Osteocyte (in vitro differentiated cells): ENCODE measurements at regions not wholly inside any gene's neighbourhood (a gene's known extent, or its start where the extent isn't known, plus 50 kb on each side); places are given as distances from the start of the nearest gene placed in this dataset.

Source experiments
- DNase-seq: peaks from one replicate; pipeline ENCODE4 v3.0.0; 2021; ENCODE audit warnings: mixed read lengths; ENCODE audit not compliant: unreplicated experiment; ENCODE audit errors: extremely low spot score
- H3K27ac Mint-ChIP-seq: one replicate; pipeline ENCODE4 v1.8.0; 2021; ENCODE audit warnings: mild to moderate bottlenecking, mixed read lengths; ENCODE audit not compliant: unreplicated experiment
- H3K27me3 Mint-ChIP-seq: one replicate; pipeline ENCODE4 v1.8.0; 2021; ENCODE audit warnings: mixed read lengths; ENCODE audit not compliant: unreplicated experiment
- H3K36me3 Mint-ChIP-seq: one replicate; pipeline ENCODE4 v1.8.0; 2021; ENCODE audit warnings: mixed read lengths; ENCODE audit not compliant: unreplicated experiment
- H3K4me1 Mint-ChIP-seq: one replicate; pipeline ENCODE4 v1.8.0; 2021; ENCODE audit warnings: mixed read lengths; ENCODE audit not compliant: unreplicated experiment
- H3K4me3 Mint-ChIP-seq: one replicate; pipeline ENCODE4 v1.8.0; 2021; ENCODE audit warnings: mild to moderate bottlenecking, moderate library complexity, mixed read lengths; ENCODE audit not compliant: unreplicated experiment
- H3K9me3 Mint-ChIP-seq: one replicate; pipeline ENCODE4 v1.8.0; 2021; ENCODE audit warnings: mixed read lengths; ENCODE audit not compliant: unreplicated experiment
- CTCF ChIP-seq: fragments of 200-600 bp; sonication (generic); IDR thresholded peaks from 2 replicates; pipeline ENCODE4 v1.5.0; 2021; ENCODE audit warnings: antibody characterized with exemption, mild to moderate bottlenecking, moderate library complexity

GRCh38 chr5:171623551-171624097 lies 162.0 kb upstream of the SMIM23 start:
- DNase-seq: no peak
- no peaks in the 10 kb centered on the region for H3K36me3 Mint-ChIP-seq
- H3K27ac Mint-ChIP-seq: no peak overlapping the region
- no peak overlapping the region for H3K4me3 Mint-ChIP-seq
- H3K4me1 Mint-ChIP-seq: no peaks in the 10 kb centered on the region
- no peaks in the 10 kb centered on the region for H3K9me3 Mint-ChIP-seq
- TF ChIP-seq CTCF: no peak
- peaks cover 47% of the 10 kb centered on the region for H3K27me3 Mint-ChIP-seq

- H3K36me3 Mint-ChIP-seq: no peaks in the 10 kb centered on the region
- H3K27me3 Mint-ChIP-seq: peaks cover 51% of the 10 kb centered on the region
- no peak overlapping the region for H3K27ac Mint-ChIP-seq
- H3K9me3 Mint-ChIP-seq: no peaks in the 10 kb centered on the region
- peaks cover under 1% of the 10 kb centered on the region for H3K4me1 Mint-ChIP-seq
- H3K4me3 Mint-ChIP-seq: no peak overlapping the region
- no peak for TF ChIP-seq CTCF
- no peak for DNase-seq
Observed at GRCh38 chr5:171624396-171624795, 161.2 kb upstream of the SMIM23 start.

GRCh38 chr5:171625646-171626045 lies 160.0 kb upstream of the SMIM23 start:
- H3K4me3 Mint-ChIP-seq: no peak overlapping the region
- peaks cover 51% of the 10 kb centered on the region for H3K27me3 Mint-ChIP-seq
- no peak for DNase-seq
- no peaks in the 10 kb centered on the region for H3K9me3 Mint-ChIP-seq
- no peaks in the 10 kb centered on the region for H3K36me3 Mint-ChIP-seq
- H3K4me1 Mint-ChIP-seq: peaks cover 11% of the 10 kb centered on the region
- no peak for TF ChIP-seq CTCF
- no peak overlapping the region for H3K27ac Mint-ChIP-seq

DNA sequence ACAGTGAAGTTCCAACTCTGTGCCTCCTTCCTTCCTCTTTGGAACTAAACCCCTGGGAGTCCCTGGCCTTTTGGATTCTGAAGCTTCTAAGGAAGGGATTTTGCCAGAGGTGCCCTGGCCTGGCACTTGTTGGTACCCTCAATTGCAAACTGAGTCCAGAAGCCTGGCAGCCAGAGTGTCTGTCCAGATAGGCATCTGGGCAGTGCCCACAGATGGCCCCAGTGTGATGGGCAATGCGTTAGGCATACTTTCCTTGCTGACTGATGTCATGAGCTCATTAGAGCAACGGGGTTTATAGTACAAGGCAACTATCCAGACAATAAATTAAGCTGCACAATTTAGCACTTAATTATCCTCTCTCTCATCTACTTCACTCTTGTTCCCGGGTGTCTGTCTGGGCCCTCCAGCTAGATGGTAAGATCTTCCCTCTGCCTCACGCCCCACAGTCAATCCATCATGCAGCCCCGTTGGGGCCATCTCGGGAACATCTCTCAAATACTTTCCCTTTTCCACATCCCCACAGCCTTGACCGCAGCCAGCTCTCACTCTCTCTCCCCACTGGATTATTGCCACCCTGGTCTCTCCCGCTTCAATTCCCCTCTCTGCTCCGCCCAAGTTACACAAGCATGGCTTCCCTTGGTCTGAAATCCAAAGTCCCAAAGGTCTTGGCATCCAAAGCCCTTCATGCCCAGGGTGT lies 157.5 kb upstream of the SMIM23 start:
- H3K27me3 Mint-ChIP-seq: peaks cover 47% of the 10 kb centered on the region
- DNase-seq: no peak

More for the DNA sequence above, 157.5 kb upstream of the SMIM23 start:
- no peak for TF ChIP-seq CTCF
- H3K4me1 Mint-ChIP-seq: peaks cover 13% of the 10 kb centered on the region
- no peak overlapping the region for H3K27ac Mint-ChIP-seq
- H3K9me3 Mint-ChIP-seq: no peaks in the 10 kb centered on the region
- H3K4me3 Mint-ChIP-seq: no peak overlapping the region
- no peaks in the 10 kb centered on the region for H3K36me3 Mint-ChIP-seq
